Pancreas (tissue), 10 donors: ENCODE measurements at regions not wholly inside any gene's neighbourhood (a gene's known extent, or its start where the extent isn't known, plus 50 kb on each side); places are given as distances from the start of the nearest gene placed in this dataset.

Experiments
- ATAC-seq, 4 donors: fragments of 200-7000 bp; cut with Tn5 transposase; one replicate each; pipeline versions ENCODE4 v1.8.0 to v1.9.1; 2020; ENCODE audit warnings: mild to moderate bottlenecking in 4 of 4, moderate library complexity in 4 of 4
- DNase-seq, 6 donors: peaks; one replicate each; pipeline ENCODE4 v3.0.0-alpha.2; 2020
- FAIRE-seq: peaks from 2 replicates; lab custom pipeline; 2012; peaks lifted over from hg19 to GRCh38; lab: Jason Lieb, UNC
- H3K27ac ChIP-seq, 4 donors: fragments of 200-600 bp; sonication (generic); 1 replicate in 3 of 4; 2 replicates in 1 of 4; pipeline versions ENCODE4 v1.5.0 to v1.8.0; 2020
- H3K27me3 ChIP-seq, 4 donors: fragments of 200-600 bp; one replicate each; pipeline ENCODE4 v1.8.0; 2021
- H3K36me3 ChIP-seq, 3 donors: fragments of 200-600 bp; sonication (generic) in 1 of 3; one replicate each; pipeline versions ENCODE4 v1.5.0 to v1.8.0; 2020 to 2021
- H3K4me1 ChIP-seq, 3 donors: fragments of 200-600 bp; one replicate each; pipeline ENCODE4 v1.8.0; 2021
- H3K4me3 ChIP-seq, 4 donors: fragments of 200-600 bp; sonication (generic) in 2 of 4; one replicate each; pipeline versions ENCODE4 v1.5.0 to v1.8.0; 2020 to 2021
- H3K9me3 ChIP-seq, 4 donors: fragments of 200-600 bp; one replicate each; pipeline ENCODE4 v1.8.0; 2021
- CTCF ChIP-seq, 4 donors: fragments of 200-600 bp; sonication (generic) in 3 of 4; IDR thresholded peaks; one replicate each; pipeline versions ENCODE4 v1.5.0 to v1.8.0; 2021; ENCODE audit warnings: antibody characterized with exemption in 4 of 4
- WGBS, 2 donors: extraction: QIAGEN DNeasy Blood & Tissue Kit; methylation state at CpG; one replicate each; pipeline ENCODE4 v1.1.7; 2013; 5-methylcytosine and 5-hydroxymethylcytosine counted together
- intact Hi-C, 3 donors: fragments of 100-400 bp; cut with DNase I; formaldehyde crosslinking; loops; one replicate each; pipeline versions ENCODE4 v1.11.1 to v1.14.2; 2022
- donor health status: healthy with polysubstance abuse.
- donor health status: DM: no; HTN: no; CAD: no; lungs with moderate emphysema.
- donor health status: DM: no; HTN: no; CAD: no.
- donor health status: control.
- donor health status: control.
- donor health status: Bipolar disorder and iron deficiency.
- donor health status: DM: yes; HTN: yes; CAD: no.
- donor health status: DM: no; HTN: no; CAD: no.
- donor health status: DM: no; HTN: no; CAD: no.
- donor health status: DM: yes; HTN: yes; CAD: no.

GRCh38 chr5:124918618-124919017 lies 172.2 kb upstream of the ZNF608 start:
- peaks cover 0 to 23% (median 8%) of the 10 kb centered on the region in 3 donors for H3K4me1 ChIP-seq
- H3K9me3 ChIP-seq, result no peaks in the 10 kb centered on the region
- FAIRE-seq, result no peak
- no peak for ATAC-seq
- H3K36me3 ChIP-seq, result no peaks in the 10 kb centered on the region
- no peak overlapping the region for H3K4me3 ChIP-seq
- no peaks in the 10 kb centered on the region for H3K27me3 ChIP-seq
- 86 to 95% methylated on average over 2 of the region's 2 CpGs for WGBS, 2 donors
- H3K27ac ChIP-seq, result no peak overlapping the region
- intact Hi-C loops, result loop anchor here in 1 of 3 donors (10.0 kb wide), 1 partner anchor 86 kb away; no protein-coding TSS in a partner anchor
- DNase-seq, result no peak
- TF ChIP-seq CTCF (IDR thresholded peaks at IDR 0.05), result no peak

- no peak for FAIRE-seq
- TF ChIP-seq CTCF (IDR thresholded peaks at IDR 0.05), result no peak
- H3K27ac ChIP-seq, result no peak overlapping the region
Measured at GRCh38 chr5:124919076-124919475, 172.6 kb upstream of the ZNF608 start.

GRCh38 chr5:124919747-124920525 lies 173.5 kb upstream of the ZNF608 start:
- Histone ChIP-seq H3K27ac (no peak overlapping the region), H3K4me1 (peaks cover 0 to 26% (median 13%) of the 10 kb centered on the region in 3 donors), H3K27me3 (no peaks in the 10 kb centered on the region), H3K4me3 (no peak overlapping the region), H3K36me3 (no peaks in the 10 kb centered on the region), H3K9me3 (no peaks in the 10 kb centered on the region)
- no peak for ATAC-seq
- no peak for TF ChIP-seq CTCF (IDR thresholded peaks at IDR 0.05)
- intact Hi-C loops, result loop anchor here in 1 of 3 donors (10.0 kb wide), 1 partner anchor 85 kb away; no protein-coding TSS in a partner anchor
- 81 to 93% methylated on average over 6 of the region's 6 CpGs for WGBS, 2 donors
- FAIRE-seq, result no peak
- DNase-seq, result no peak

More at GRCh38 chr5:124919076-124919475, 172.6 kb upstream of the ZNF608 start:
- ATAC-seq, result no peak
- no peaks in the 10 kb centered on the region for H3K9me3 ChIP-seq
- 67 to 74% methylated on average over 1 of the region's 1 CpG for WGBS, 2 donors
- peaks cover 0 to 26% (median 11%) of the 10 kb centered on the region in 3 donors for H3K4me1 ChIP-seq
- no peak overlapping the region for H3K4me3 ChIP-seq
- intact Hi-C loops, result loop anchor here in 1 of 3 donors (10.0 kb wide), 1 partner anchor 86 kb away; no protein-coding TSS in a partner anchor
- no peak for DNase-seq
- no peaks in the 10 kb centered on the region for H3K27me3 ChIP-seq
- H3K36me3 ChIP-seq, result no peaks in the 10 kb centered on the region

GRCh38 chr5:124920909-124921666 lies 174.6 kb upstream of the ZNF608 start:
- intact Hi-C loops, result no loop called here
- ATAC-seq (no peak), DNase-seq (no peak), FAIRE-seq (no peak)
- Histone ChIP-seq H3K9me3 (no peaks in the 10 kb centered on the region), H3K27me3 (no peaks in the 10 kb centered on the region), H3K36me3 (no peaks in the 10 kb centered on the region), H3K4me3 (no peak overlapping the region), H3K4me1 (peaks cover 0 to 26% (median 13%) of the 10 kb centered on the region in 3 donors), H3K27ac (no peak overlapping the region)
- TF ChIP-seq CTCF (IDR thresholded peaks at IDR 0.05), result no peak
- WGBS, 2 donors, result 72 to 79% methylated on average over 9 of the region's 9 CpGs
